Mesothelial cell of epicardium (in vitro differentiated cells): ENCODE measurements at regions not wholly inside any gene's neighbourhood (a gene's known extent, or its start where the extent isn't known, plus 50 kb on each side); places are given as distances from the start of the nearest gene placed in this dataset.

Experiments used
- DNase-seq, 2 experiments: peaks; one replicate each; pipeline ENCODE4 v3.0.0; 2021; ENCODE audit warnings: low spot score in 2 of 2; ENCODE audit not compliant: unreplicated experiment in 2 of 2
- H3K27ac Mint-ChIP-seq: 2 replicates; pipeline ENCODE4 v1.8.0; 2021; ENCODE audit warnings: mixed read lengths
- H3K27me3 Mint-ChIP-seq: 2 replicates; pipeline ENCODE4 v1.8.0; 2021; ENCODE audit warnings: low read depth, mixed read lengths
- H3K36me3 Mint-ChIP-seq: 2 replicates; pipeline ENCODE4 v1.8.0; 2021; ENCODE audit warnings: mixed read lengths
- H3K4me1 Mint-ChIP-seq: 2 replicates; pipeline ENCODE4 v1.8.0; 2021; ENCODE audit warnings: mixed read lengths
- H3K4me3 Mint-ChIP-seq: 2 replicates; pipeline ENCODE4 v1.8.0; 2021; ENCODE audit warnings: mild to moderate bottlenecking, moderate library complexity, mixed read lengths
- H3K9me3 Mint-ChIP-seq: 2 replicates; pipeline ENCODE4 v1.8.0; 2021; ENCODE audit warnings: mixed read lengths
- CTCF ChIP-seq: fragments of 200-600 bp; sonication (generic); IDR thresholded peaks from one replicate; pipeline ENCODE4 v1.5.0; 2021; ENCODE audit warnings: antibody characterized with exemption; ENCODE audit not compliant: unreplicated experiment

GRCh38 chr14:94924189-94924588 lies 154.3 kb upstream of the GSC start:
- Mint-ChIP-seq H3K4me3 (no peak overlapping the region), H3K27me3 (peaks cover 6% of the 10 kb centered on the region), H3K4me1 (no peaks in the 10 kb centered on the region), H3K9me3 (peaks cover 10% of the 10 kb centered on the region), H3K36me3 (no peaks in the 10 kb centered on the region), H3K27ac (no peak overlapping the region)
- DNase-seq, result no peak
- no peak for TF ChIP-seq CTCF

- H3K36me3 Mint-ChIP-seq, result no peaks in the 10 kb centered on the region
- TF ChIP-seq CTCF, result no peak
- no peak overlapping the region for H3K4me3 Mint-ChIP-seq
- H3K27ac Mint-ChIP-seq, result no peak overlapping the region
- no peak for DNase-seq
- peaks cover 7% of the 10 kb centered on the region for H3K27me3 Mint-ChIP-seq
- no peaks in the 10 kb centered on the region for H3K4me1 Mint-ChIP-seq
- H3K9me3 Mint-ChIP-seq, result peaks cover 10% of the 10 kb centered on the region
Measured at GRCh38 chr14:94923786-94924185, 153.9 kb upstream of the GSC start.

GRCh38 chr14:94922595-94923239 lies 152.8 kb upstream of the GSC start:
- Mint-ChIP-seq H3K4me1 (no peaks in the 10 kb centered on the region), H3K4me3 (no peak overlapping the region), H3K36me3 (no peaks in the 10 kb centered on the region), H3K9me3 (peaks cover 10% of the 10 kb centered on the region), H3K27ac (no peak overlapping the region), H3K27me3 (peaks cover 7% of the 10 kb centered on the region)
- DNase-seq, result no peak
- TF ChIP-seq CTCF, result no peak

GRCh38 chr14:94921882-94922585 lies 152.1 kb upstream of the GSC start:
- Mint-ChIP-seq H3K27me3 (peaks cover 11% of the 10 kb centered on the region), H3K27ac (no peak overlapping the region), H3K36me3 (no peaks in the 10 kb centered on the region), H3K9me3 (peaks cover 10% of the 10 kb centered on the region), H3K4me3 (no peak overlapping the region), H3K4me1 (no peaks in the 10 kb centered on the region)
- no peak for TF ChIP-seq CTCF
- DNase-seq, result no peak

GRCh38 chr14:94921456-94921855 lies 151.5 kb upstream of the GSC start:
- Mint-ChIP-seq H3K9me3 (peaks cover 10% of the 10 kb centered on the region), H3K4me3 (no peak overlapping the region), H3K27ac (no peak overlapping the region), H3K27me3 (peaks cover 17% of the 10 kb centered on the region), H3K36me3 (no peaks in the 10 kb centered on the region), H3K4me1 (no peaks in the 10 kb centered on the region)
- no peak for TF ChIP-seq CTCF
- no peak for DNase-seq
